ENCODE measurements at regions not wholly inside any gene's neighbourhood (a gene's known extent, or its start where the extent isn't known, plus 50 kb on each side); places are given as distances from the start of the nearest gene placed in this dataset.
"Not testable (repeated sequence)": the region's sequence is repeated elsewhere in the genome, so short reads cannot be mapped to it uniquely, and the experiment has no call there.

GRCh38 chr17:20683651-20684229, 104.2 kb downstream of the CDRT15L2 start:
- DNase-seq, result not testable (repeated sequence)

- DNase-seq, result not testable (repeated sequence)
Measured at GRCh38 chr17:20684975-20685374, 105.5 kb downstream of the CDRT15L2 start.

GRCh38 chr17:20687584-20687983, 108.1 kb downstream of the CDRT15L2 start:
- DNase-seq, result not testable (repeated sequence)

GRCh38 chr17:20689170-20689749, 109.7 kb downstream of the CDRT15L2 start:
- not testable (repeated sequence) for DNase-seq

- not testable (repeated sequence) for DNase-seq
Measured at GRCh38 chr17:20692706-20693105, 113.2 kb downstream of the CDRT15L2 start.

- not testable (repeated sequence) for DNase-seq
Measured at GRCh38 chr17:20695871-20696270, 116.3 kb downstream of the CDRT15L2 start.

GRCh38 chr17:20698463-20699206, 119.1 kb downstream of the CDRT15L2 start:
- not testable (repeated sequence) for DNase-seq

GRCh38 chr17:20700528-20700927, 121.0 kb downstream of the CDRT15L2 start:
- not testable (repeated sequence) for DNase-seq

GRCh38 chr17:20701366-20701765, 121.8 kb downstream of the CDRT15L2 start:
- DNase-seq, result not testable (repeated sequence)

GRCh38 chr17:20702692-20703091, 123.2 kb downstream of the CDRT15L2 start:
- no peak for DNase-seq

GRCh38 chr17:20703781-20704180, 124.3 kb downstream of the CDRT15L2 start:
- DNase-seq, result no peak

- not testable (repeated sequence) for DNase-seq
Measured at GRCh38 chr17:20705186-20705585, 125.7 kb downstream of the CDRT15L2 start.

- DNase-seq, result no peak
Measured at GRCh38 chr17:20706751-20707373, 127.3 kb downstream of the CDRT15L2 start.

GRCh38 chr17:20708821-20709220, 129.3 kb downstream of the CDRT15L2 start:
- not testable (repeated sequence) for DNase-seq

GRCh38 chr17:20716481-20716880, 137.0 kb downstream of the CDRT15L2 start:
- not testable (repeated sequence) for DNase-seq

GRCh38 chr17:20721171-20721570, 141.6 kb downstream of the CDRT15L2 start:
- no peak for DNase-seq

- DNase-seq, result not testable (repeated sequence)
Measured at GRCh38 chr17:20724391-20724790, 144.9 kb downstream of the CDRT15L2 start.

- DNase-seq, result not testable (repeated sequence)
Measured at GRCh38 chr17:20727201-20727600, 147.7 kb downstream of the CDRT15L2 start.

- DNase-seq, result no peak
Measured at GRCh38 chr17:20728181-20728580, 148.7 kb downstream of the CDRT15L2 start.

GRCh38 chr17:20731131-20731530, 151.6 kb downstream of the CDRT15L2 start:
- not testable (repeated sequence) for DNase-seq

- no peak for DNase-seq
Measured at GRCh38 chr17:20733923-20734322, 154.4 kb downstream of the CDRT15L2 start.

GRCh38 chr17:20735796-20736195, 156.3 kb downstream of the CDRT15L2 start:
- no peak for DNase-seq

GRCh38 chr17:20737636-20738035, 158.1 kb downstream of the CDRT15L2 start:
- not testable (repeated sequence) for DNase-seq
